GM21786 (cell line): ENCODE measurements at regions not wholly inside any gene's neighbourhood (a gene's known extent, or its start where the extent isn't known, plus 50 kb on each side); places are given as distances from the start of the nearest gene placed in this dataset.

Experiments
- ATAC-seq: cut with Tn5 transposase; IDR thresholded peaks from one replicate; pipeline ENCODE4 v1.9.1; 2021; ENCODE audit not compliant: unreplicated experiment

DNA sequence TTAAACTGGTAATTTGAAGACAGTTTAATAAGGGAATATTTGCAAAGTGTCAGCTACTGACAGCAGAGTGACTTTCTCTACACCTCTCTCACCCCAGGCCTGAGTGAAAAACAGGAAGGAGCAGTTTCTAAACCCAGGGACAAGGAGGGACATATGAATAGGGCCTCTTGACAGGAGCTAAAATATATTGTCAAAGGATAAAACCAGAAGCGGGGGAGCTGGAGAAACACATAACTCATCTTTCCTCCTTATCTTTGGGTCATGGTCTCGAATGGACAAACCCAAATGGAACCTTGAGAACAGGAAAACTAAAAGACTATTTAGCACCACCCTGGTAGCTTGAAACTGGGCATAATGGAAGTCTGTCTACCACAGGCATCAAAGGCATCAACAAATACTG, 197.5 kb upstream of the FOXA2 start:
- ATAC-seq: no peak

- no peak for ATAC-seq
These were observed 205.3 kb upstream of the FOXA2 start for GRCh38 chr20:22789676-22790075.

GRCh38 chr20:22791396-22791795, 207.0 kb upstream of the FOXA2 start:
- no peak for ATAC-seq

- ATAC-seq: no peak
These were observed 207.6 kb upstream of the FOXA2 start for GRCh38 chr20:22791877-22792525.

- no peak for ATAC-seq
These were observed 209.8 kb upstream of the FOXA2 start for GRCh38 chr20:22794200-22794599.

- ATAC-seq: no peak
These were observed 211.1 kb upstream of the FOXA2 start for GRCh38 chr20:22795433-22795832.

- ATAC-seq: no peak
These were observed 211.5 kb upstream of the FOXA2 start for GRCh38 chr20:22795871-22796270.

- no peak for ATAC-seq
These were observed 212.2 kb upstream of the FOXA2 start for GRCh38 chr20:22796469-22797077.

DNA sequence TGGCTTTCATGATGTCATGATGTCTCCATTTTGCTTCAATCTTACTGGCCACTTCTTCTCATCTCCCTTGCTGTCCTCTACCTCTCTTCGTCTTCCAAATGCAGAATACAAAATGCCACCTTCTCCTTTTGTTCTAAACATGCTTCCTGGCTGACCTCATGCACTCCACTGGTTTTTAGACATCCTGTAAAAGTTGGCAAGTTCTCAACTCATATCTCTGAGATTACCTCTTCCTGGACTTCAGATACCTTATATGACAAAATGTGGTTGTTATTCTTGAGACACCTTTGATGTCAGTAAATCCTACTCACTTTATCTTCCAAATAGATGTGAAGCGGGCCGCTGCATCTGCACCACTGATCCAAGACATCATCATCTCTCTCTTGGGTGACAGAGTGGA, 212.7 kb upstream of the FOXA2 start:
- ATAC-seq: no peak

- no peak for ATAC-seq
These were observed 215.3 kb upstream of the FOXA2 start for GRCh38 chr20:22799687-22800086.

- ATAC-seq: no peak
These were observed 215.8 kb upstream of the FOXA2 start for GRCh38 chr20:22800129-22800528.

DNA sequence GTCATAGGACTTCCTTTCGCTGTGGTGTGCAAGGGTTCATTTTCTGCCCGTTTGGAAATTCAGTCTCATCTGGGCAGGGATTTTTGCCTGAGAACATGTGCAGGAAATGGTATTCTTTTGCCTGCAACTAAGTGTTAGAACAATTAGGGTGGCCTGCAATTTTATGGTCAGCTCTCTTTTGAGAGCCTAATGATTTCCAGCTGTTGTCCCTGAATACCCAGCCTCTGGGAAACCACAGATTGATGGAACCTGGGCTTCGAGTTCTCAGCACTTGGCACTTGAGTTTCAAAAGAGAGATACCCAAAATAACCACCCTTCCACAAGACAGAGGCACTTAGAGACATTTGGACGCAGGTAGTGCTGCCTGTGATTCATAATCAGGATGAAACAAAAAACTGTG, 217.2 kb upstream of the FOXA2 start:
- no peak for ATAC-seq

- ATAC-seq: no peak
These were observed 217.9 kb upstream of the FOXA2 start for GRCh38 chr20:22802296-22802695.

- no peak for ATAC-seq
These were observed 220.8 kb upstream of the FOXA2 start for GRCh38 chr20:22805219-22805618.

- ATAC-seq: no peak
These were observed 221.6 kb upstream of the FOXA2 start for GRCh38 chr20:22805996-22806395.

DNA sequence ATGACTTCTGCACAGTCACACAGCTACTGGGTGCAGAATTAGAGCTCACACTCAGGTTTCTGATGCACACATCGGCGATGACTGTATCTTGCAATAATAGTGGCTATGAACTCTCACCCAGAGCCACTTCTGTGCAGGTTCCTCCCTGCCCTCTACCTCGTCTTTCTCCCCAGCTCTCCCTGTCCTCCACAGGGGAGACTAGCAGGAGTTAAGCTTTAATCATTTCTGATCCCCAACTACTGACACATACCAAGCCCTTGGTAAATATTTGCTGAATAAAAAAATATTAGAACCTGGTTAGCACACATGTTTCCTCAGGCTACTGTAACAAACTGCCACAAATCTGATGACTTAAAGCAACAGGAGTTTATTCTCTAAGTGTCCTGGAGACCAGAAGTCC, 222.7 kb upstream of the FOXA2 start:
- no peak for ATAC-seq

DNA sequence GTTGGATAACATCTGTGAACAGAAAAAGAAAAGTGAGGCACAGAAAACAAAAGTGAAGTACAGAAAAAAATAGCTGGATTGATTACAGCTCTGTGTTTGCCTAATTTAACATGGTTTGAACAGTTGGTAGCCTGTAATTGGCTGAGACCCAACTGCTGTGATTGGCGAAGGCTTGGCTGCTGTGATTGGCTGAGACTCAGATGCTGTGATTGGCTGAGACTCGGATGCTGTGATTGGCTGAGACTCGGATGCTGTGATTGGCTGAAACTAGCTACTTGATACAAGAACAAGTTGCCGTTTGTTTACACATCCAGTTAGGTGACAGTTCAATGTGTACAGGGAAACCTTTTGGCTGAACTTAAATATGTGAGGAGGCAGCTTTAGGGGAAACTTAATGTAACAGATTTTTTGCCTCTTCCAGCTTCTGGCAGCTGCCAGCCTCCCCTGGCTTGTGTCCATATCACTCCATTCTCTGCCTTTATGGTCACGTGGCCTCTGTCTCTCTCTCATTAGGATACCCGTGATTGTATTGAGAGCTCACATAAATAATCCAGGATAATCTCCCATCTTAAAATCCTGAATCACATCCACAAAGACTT, 223.4 kb upstream of the FOXA2 start:
- ATAC-seq: no peak

GRCh38 chr20:22808628-22809027, 224.3 kb upstream of the FOXA2 start:
- no peak for ATAC-seq

DNA sequence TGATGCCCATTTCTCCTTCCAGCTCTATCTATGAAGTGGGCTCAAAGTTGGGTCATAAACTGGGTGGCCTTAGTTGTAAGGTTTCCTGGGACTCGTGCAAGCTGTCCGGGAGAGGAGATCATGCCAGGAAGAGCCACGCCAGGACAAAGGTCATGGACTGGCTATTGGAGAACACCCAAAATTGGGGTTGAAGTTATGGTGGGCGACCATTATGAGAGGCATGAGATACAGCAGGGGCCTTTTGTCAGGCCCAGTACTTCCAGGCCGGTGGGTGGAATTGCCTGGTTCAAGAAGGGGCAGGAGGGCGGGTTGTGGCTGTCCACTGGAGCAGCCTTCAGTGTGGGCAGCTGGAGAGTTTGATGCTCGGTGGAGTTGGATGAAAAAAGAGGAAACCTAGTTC, 225.1 kb upstream of the SSTR4 start:
- no peak for ATAC-seq

GRCh38 chr20:22810626-22811569, 224.2 kb upstream of the SSTR4 start:
- ATAC-seq: no peak

- ATAC-seq: no peak
These were observed 220.5 kb upstream of the SSTR4 start for GRCh38 chr20:22814471-22815205.
